Kasumi-1 (cell line): ENCODE measurements at regions not wholly inside any gene's neighbourhood (a gene's known extent, or its start where the extent isn't known, plus 50 kb on each side); places are given as distances from the start of the nearest gene placed in this dataset.

Source experiments
- DNase-seq, 2 experiments: peaks; one replicate each; lab custom pipeline; 2025; lab: John Stamatoyannopoulos, UW

DNA sequence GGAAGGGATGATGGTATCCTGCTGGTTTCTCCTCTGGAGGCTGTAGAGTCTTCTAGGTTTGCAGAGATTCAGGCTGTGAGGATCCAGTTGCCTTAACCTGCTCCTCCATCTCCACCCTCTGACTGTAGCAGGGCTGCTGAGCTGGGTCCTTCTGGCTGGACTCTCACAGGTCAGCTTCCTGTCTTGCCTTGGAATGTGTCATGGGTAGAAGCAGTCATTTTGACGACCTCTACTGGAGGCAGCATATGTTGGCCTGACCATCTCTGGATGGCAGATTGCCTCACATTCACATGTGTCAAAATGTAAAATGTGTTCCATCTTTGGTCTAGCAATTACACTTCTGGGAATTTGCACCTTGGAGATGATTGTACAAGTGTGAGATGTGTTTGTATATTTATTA, 504.4 kb upstream of the EEF2KMT start:
- DNase-seq, result no peak

DNA sequence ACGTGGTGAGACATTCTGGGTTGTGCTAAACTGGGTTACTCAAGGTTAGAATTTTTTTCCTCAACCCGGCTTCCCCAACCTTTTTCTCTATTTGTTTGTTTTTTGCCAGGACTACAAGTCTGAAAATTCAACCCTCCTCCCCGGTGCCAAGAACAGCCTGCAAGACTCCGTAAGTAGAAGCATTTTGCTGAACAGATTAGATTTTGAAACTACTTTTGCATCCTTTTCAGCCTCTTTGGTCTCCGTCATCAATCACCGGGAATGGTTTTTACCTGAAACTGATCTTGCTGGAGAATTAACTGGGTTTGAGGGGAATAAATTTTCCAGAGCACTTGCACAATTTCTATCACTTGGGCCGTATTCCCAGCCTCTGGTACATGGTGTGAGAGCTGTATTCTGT, 501.2 kb upstream of the EEF2KMT start:
- no peak for DNase-seq

DNA sequence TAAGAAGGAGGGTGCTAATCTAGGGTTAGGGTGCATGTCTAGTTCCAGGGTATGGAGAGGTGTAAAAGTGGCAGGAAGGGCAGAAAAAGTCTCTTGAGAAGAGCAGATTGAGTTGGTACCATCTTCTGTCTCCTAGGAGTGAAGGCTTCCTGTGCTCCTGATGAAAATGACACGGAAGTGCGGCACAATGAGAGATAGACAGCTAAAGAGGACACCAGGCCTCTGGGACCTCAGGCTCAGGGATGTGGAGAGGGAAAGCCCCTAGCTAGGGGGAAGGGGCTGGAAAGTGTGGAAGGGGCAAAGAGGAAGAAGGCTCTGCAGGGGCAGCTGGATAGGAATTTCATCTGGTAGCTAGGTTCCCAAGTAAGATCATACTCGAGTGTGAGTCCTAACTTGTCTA, 498.3 kb upstream of the EEF2KMT start:
- no peak for DNase-seq

DNA sequence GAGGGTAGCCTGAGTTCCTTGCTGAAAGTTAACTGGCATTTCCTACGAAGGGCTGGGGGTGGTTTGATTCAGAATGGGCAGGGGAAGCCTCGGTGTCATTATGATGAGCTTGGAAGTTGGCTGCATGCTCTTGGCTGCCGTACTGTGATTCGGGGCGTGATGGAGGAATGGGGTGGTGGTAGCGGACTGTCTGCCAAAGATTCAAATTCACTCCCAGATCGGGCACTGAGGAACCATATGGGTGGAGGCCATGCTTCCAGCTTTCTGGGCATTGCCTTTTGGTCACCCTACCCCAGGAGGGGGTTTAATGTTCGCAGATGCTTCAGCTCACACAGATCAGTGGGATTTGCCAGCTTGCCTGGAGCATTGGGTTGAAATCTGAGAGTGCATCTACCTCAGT, 492.8 kb upstream of the EEF2KMT start:
- DNase-seq, result no peak

DNA sequence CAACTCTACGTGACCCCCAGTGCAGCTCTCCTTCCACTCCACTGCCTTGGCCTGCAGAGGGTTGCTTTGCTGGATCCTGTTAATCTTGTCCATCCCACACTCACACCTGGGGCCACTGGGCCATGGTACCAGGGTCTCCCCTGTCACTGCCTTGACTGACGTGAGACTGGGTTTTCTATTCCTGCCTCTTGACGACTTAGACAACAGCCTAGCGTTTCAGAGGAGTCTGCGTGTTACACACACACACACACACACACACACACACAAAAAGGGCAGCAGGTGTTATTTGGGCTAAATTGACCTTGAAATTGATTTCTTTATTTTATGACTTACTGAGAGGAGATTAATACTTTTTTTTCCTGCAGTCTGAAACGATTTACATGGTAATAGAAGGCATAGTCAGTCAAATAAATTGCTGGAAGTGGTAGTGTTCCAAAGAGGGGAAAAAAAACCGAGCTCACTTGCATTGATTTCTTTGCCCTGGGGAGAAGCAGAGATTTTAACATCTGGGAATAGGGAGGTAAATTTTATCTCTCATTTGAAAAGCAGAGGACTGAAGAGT, 492.3 kb upstream of the EEF2KMT start:
- DNase-seq, result no peak

DNA sequence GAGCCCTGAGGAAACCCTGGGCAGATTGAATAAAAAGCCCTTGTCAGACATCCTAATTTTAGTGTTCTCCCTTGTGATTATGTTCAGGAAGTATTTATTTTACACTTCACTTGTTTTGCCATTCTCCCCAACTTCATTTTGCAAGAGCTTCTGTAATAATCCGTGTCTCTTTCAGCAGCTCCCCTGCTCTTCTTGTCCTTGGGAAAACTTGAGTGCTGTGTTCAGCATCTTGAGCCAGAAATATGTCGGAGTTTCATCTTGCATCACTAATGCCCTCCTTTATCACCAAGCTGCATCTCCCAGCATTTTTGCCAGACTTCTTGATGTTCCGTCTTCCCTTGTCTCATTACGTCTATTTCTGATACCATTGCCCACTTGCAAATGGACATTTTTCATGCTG, 486.5 kb upstream of the EEF2KMT start:
- no peak for DNase-seq

DNA sequence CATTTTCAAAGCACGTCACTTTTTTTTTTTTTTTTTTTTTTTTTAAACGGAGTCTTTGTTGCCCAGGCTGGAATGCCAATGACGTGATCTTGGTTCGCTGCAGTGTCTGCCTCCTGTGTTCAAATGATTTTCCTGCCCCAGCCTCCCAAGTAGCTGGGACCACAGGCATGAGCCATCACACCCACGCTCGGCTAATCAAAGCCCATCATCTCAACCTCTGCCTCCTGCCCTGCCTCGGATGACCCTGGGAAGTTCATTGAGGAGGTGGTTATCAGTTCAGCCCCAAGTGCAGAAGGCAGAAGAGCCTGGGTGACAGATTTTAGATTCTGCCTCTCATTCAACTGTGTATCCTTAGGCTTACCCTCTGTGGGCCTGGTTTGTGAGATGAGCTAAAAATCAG, 484.9 kb upstream of the EEF2KMT start:
- DNase-seq, result no peak

DNA sequence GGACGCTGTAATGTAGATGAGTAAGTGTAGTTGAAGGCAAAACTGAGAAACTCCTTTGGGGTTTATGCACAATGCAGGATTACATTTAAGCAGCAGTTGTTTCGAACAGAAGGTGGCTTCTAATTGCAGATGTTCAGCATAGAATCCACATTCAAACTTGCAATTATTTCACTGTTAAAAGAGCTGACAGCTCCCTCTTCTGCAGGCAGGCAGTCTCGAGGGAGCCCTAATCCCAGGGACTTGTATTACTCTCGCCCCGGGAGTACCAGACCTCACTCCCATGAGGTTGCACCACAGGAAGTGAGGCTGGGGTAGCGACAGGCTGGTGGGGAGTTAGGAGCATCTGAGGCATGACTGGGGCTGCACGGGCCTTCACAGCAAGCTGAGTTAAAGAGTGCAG, 484.3 kb upstream of the EEF2KMT start:
- DNase-seq, result no peak

DNA sequence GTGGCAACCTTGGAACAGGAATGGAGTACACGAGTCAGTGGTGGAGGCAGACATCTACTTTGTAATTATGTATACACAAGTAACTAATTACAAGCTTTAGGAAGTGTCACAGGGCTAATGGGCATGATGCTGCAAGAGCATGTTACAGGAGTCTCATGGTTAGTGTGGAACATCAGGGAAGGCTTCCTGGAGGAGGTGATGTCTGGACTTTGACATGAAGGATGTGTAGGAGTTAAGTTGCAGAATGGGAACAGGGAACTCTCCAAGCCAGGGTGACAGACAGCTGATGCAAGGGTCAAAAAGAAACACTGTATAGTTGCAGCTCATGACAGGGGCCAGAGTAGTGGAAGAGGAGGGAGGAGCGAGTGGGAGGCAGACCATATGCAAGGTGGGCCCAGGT, 483.8 kb upstream of the EEF2KMT start:
- no peak for DNase-seq

DNA sequence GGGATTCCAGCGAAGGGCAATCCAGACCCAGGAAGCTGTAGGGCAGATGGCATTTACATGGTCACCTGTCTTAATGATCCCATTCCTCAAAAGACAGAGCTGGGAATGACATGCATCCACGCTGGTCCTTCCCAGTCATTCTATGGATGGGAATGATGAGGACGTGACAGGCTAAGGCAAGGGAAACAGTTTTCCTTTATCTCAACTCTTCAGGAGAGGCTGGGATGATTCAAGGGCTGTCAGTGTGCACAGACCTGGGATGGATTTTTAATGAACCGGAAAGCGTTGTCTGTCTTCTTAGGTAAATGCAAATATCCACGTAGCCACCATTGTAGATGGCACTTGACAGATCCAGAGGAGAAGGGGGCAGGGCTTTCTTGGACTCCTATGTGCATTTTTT, 483.2 kb upstream of the EEF2KMT start:
- DNase-seq, result no peak

DNA sequence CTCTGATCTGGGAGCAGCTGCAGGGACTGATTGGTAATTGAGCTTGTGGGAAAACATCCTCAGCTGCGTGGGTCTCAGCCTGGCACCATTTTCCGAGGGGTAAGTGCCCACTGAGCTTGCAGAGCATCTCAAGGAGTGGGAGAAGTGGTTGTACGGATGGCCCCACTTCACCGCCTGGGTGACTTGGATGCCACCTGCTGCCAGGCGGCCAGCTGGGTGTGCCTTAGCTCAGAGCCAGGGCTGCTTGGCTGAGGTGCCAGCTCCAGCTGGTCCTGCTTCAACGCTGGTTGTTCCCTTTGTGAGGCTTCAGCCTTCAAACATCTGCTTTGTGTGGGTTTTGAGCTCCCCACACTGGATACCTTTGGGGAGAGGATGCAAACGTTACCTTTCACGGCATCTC, 482.7 kb upstream of the EEF2KMT start:
- DNase-seq, result no peak

DNA sequence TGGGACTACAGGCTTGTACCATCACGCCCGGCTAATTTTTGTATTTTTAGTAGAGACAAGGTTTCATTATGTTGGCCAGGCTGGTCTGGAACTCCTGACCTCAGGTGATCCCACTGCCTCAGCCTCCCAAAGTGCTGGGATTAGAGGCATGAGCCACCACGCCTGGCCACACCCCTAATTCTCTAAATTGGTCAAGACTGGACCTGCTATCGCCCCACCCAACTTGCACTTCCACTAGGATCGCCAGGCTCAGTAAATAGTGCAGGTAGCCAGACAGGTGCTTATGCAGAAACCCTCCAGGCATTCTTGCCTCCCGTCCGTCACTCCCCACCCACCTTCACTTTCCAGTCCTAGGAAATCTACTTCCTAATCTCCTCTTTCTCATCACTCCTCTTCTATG, 481.4 kb upstream of the EEF2KMT start:
- DNase-seq, result no peak

DNA sequence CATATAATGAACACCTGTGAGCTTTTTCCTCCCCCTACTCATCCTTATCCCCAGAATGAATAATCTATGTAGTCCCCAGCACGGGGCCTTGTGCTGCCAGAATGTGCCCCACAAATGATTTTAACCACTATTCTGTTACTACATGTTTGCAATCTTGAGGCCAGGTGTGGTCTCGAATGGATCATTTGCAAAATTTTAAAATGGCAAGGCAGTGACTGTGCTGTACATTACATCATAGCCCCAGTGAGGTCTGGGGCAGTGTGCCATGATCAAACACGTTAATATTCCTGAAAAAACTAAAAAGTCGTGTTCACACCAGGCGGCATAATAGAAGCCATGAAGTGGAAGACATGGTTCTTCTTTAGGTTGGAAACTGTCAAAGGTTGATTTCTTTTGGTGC, 479.9 kb upstream of the EEF2KMT start:
- DNase-seq, result no peak

DNA sequence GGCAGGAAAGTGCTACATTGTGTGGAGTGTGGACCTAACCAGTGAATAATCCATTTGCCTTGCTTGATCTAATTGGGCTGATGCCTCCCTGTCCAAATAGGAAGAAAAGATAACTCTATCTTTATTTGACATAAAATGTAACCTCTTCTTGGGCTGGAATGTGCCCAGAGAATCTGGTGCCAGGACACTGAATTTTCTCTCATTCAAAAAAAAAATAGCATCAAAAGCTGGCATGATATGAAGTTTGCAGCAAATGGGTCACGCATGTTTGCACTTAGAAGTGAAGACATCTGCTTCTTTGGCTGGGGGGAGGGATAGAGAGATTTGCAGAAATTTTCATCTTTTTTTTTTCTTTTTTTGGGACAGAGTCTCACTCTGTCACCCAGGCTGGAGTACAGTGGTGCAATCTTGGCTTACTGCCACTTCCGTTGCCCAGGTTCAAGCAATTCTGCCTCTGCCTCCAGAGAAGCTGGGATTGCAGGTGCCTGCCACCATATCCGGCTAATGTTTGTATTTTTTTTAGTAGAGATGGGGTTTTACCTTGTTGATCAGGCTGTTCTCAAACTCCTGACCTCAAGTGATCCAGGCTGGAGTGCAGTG, 478.2 kb upstream of the EEF2KMT start:
- no peak for DNase-seq

DNA sequence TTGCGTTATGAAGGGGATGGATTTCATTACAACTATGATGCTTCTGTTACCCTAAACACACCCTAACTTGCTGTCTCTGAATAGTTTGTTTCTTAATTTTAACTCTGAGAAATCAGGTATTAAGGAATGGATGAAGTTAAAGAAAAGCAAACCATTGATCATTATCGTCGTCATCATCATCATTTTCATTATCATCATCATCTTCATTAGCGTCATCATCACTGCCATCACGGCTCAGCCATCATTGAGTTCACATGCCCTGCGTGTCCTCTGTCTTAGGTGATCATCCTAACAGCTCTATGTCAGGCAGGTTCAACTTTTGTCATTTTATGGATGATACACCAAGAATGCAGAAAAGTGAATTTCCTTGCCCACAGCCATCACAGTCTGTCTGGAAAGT, 477.5 kb upstream of the EEF2KMT start:
- DNase-seq, result no peak

DNA sequence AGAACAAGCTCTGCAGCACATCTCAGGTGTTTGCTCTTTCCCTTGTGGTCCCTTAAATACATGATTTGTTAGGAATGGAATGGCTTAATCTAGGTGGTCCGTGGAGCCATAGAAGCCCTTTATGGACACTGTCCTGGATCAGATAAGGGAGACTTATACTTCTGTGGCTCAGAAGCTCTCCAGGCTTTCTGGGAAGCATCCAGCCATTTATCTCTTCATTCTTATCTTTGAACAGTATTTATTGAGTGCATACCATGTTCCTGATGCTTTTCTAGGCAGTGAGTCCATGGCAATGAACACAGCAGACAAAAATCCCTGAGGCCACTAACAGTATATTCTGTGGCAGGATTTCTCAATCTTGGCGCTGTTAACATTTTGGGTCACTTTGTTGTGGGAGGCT, 474.5 kb upstream of the EEF2KMT start:
- DNase-seq, result no peak

DNA sequence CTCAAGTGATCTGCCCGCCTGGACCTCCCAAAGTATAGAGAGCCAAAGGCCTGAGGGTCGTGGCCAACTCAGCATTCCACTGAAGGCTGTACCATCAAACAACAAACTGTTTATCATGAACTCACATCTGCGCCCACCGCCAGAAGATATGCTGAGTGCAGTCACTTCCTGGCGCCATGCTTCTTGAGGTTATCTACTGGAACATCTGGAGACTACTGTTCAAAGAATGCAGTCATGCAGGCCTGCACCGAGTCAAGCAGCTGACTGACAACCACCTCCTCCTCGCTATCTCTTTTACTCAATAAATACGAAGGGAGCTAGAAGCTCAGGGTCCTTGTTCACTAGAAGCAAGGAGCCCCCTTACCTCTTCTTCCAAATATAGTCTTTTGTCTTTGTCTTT, 473.9 kb upstream of the EEF2KMT start:
- no peak for DNase-seq

DNA sequence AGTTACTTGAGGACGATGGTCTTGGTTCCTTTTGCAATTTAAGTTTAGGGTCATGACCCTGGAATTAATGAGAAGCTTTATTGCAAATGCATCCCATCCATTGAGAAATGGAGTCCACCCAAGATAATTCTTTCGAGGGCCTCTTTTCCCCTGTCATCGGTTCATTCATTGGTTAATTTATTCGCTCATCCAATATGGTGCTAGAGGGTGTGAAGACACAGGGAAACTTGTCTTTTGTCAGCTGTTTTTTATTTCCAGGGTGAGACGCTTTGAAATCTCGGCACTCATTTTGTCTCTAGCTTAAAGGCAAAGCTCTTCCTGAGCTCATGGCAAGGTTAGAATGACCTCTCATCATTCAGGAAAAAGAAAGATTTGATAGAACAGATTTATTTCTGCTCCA, 464.2 kb upstream of the EEF2KMT start:
- DNase-seq, result no peak

DNA sequence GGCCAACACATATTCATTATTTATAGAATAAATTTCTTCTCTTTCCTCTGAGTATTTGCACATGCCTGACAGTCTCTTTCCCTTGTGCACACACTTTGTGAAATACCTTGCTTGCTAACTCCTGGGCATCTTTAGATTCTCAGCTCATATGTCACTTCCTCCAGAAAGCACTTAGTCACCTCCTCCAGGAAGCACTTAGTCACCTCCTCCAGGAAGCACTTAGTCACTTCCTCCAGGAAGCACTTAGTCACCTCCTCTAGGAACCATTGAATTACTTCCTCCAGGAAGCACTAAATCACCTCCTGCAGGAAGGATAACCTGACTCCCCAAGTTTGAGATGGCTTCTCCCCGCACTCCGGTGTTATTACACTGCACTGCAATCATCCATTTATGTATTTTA, 462.5 kb upstream of the EEF2KMT start:
- DNase-seq, result no peak

DNA sequence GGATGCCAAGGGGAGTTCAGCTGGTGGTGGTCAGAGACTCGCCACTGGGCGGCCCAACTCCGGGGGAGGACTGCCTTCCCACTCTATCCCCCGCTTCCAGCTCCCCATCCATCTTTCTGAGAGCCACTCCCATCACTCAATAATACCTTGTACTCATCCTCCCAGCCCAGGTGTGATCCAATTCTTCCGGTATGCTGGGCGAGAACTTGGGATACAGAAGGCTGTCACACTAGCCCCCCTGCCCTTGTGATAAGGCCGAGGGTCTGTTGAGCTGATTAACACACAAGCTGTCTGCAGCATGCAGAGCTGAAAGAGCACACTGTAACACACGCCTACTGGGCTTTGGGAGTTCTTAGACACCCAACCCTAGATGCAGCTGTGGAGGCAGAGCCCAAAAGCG, 460.4 kb upstream of the EEF2KMT start:
- no peak for DNase-seq

DNA sequence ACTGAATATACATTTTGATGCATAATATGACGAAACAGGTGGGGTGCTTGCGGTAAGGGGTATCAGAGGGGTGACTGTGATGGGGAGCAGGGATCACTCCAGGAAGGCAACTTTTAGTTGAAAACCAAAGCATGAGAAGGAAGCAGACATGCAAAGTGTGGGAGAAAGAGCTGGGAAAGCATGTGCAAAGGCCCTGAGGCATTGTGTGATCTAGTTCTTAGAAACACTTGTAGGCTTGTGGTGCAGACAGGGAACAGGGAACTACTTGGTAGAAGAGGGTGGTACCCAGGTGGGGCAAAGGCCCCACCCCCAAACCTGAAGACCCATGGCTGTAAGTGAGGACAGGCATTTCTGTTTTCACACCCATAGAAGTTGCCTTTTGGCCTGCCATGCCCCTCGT, 459.9 kb upstream of the EEF2KMT start:
- no peak for DNase-seq

DNA sequence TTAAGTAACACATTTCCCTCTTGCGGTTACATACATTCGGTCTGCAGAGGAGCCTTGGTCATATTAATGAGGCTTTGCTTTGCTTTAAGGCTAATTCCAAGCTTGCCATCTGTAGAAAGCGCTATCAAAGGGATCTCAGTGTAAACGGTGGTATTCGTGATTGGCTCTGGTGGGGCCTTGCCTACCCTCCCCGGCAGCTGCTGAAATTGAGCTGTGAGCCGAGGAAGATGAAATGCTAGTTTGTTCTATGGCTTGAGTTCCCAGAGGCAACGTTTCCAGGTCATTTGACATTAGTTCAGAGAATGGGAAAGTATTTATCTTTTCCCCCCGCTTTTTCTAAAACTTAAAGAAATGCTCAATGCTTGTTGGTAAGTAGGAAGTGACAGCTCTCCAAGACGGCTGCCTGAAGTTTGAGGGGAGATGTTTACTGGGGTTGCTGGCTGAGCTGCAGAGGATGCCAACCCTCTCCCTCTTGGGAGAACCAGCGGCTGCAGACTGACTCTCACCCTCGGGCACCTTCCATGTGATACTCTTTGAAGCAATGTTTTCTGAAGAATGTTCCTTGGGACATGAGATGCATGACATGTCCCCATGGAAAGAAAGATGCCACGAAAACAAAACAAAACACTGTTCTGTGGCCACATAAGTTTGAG, 458.7 kb upstream of the EEF2KMT start:
- DNase-seq, result no peak

DNA sequence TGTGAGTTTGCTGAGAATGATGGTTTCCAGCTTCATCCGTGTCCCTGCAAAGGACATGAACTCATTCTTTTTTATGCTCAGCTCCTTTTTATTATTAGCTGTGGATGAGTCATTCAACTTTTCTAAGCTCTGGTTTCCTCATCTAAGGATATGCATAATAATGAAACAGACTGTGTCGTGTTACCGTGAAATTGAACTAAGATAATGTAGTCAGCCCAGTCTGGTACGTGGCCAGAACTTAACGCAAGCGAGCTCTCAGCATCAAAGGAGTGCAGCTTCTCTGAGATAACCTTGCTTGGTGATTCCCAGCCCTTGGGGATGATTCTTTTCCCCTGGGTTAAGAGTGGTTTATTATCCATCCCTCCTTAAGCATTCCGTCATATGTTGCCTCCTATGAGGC, 454.3 kb upstream of the EEF2KMT start:
- DNase-seq, result no peak

DNA sequence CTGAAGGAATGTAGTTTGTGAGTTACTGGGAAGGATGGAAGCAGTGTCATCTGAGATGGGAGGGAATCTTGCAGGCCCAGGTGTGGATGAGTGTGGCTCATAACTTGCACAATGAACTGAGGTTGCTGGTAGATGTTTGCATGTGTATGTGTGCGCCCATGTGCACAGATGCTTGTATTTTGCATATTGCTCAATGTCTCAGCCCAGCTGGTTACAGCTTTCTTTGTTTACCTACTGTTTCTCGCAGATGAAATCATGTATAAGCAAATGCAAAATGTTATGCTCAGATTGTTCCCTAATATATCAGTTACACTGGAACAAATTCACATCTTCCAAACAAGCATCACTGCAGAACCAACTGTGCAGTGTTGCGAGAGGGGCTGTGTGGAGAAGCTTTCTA, 452.2 kb upstream of the EEF2KMT start:
- no peak for DNase-seq
